ENCODE measurements at regions not wholly inside any gene's neighbourhood (a gene's known extent, or its start where the extent isn't known, plus 50 kb on each side); places are given as distances from the start of the nearest gene placed in this dataset.

- intact Hi-C loops (cut with DNase I): loop anchor here (10.0 kb wide), 1 partner anchor 134 kb away; no protein-coding TSS in a partner anchor
- DNase-seq (ENCODE audit: extremely low spot score): no peak
- no peaks in the 10 kb centered on the region for H3K9me3 ChIP-seq
- no peak overlapping the region for H3K4me3 ChIP-seq
- no peaks in the 10 kb centered on the region for H3K36me3 ChIP-seq
- peaks cover 0 to 3% (median 0%) of the 10 kb centered on the region in 4 donors for H3K4me1 ChIP-seq
- no peak for TF ChIP-seq EP300 (IDR thresholded peaks at IDR 0.05)
- no peaks in the 10 kb centered on the region for H3K27me3 ChIP-seq
- H3K27ac ChIP-seq (replicated peaks in 1 of 4): no peak overlapping the region
These were observed 396.7 kb upstream of the JARID2 start for GRCh38 chr6:14849185-14849584.

- 85% methylated on average over 8 of the region's 8 CpGs for WGBS
- H3K36me3 ChIP-seq: no peaks in the 10 kb centered on the region
- peaks cover 0 to 3% (median 0%) of the 10 kb centered on the region in 4 donors for H3K4me1 ChIP-seq
- H3K27me3 ChIP-seq: no peaks in the 10 kb centered on the region
- DNase-seq (ENCODE audit: extremely low spot score): no peak
- no peak overlapping the region for H3K4me3 ChIP-seq
- TF ChIP-seq, protein P1, sequence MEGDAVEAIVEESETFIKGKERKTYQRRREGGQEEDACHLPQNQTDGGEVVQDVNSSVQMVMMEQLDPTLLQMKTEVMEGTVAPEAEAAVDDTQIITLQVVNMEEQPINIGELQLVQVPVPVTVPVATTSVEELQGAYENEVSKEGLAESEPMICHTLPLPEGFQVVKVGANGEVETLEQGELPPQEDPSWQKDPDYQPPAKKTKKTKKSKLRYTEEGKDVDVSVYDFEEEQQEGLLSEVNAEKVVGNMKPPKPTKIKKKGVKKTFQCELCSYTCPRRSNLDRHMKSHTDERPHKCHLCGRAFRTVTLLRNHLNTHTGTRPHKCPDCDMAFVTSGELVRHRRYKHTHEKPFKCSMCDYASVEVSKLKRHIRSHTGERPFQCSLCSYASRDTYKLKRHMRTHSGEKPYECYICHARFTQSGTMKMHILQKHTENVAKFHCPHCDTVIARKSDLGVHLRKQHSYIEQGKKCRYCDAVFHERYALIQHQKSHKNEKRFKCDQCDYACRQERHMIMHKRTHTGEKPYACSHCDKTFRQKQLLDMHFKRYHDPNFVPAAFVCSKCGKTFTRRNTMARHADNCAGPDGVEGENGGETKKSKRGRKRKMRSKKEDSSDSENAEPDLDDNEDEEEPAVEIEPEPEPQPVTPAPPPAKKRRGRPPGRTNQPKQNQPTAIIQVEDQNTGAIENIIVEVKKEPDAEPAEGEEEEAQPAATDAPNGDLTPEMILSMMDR (IDR thresholded peaks at IDR 0.05): no peak
- TF ChIP-seq POLR2A (IDR thresholded peaks at IDR 0.05; ENCODE audit: low read depth) (no peak), POLR2AphosphoS5 (IDR thresholded peaks at IDR 0.05) (no peak), EP300 (IDR thresholded peaks at IDR 0.05) (no peak)
- intact Hi-C loops (cut with DNase I): no loop called here
- H3K9me3 ChIP-seq: no peaks in the 10 kb centered on the region
- no peak overlapping the region for H3K27ac ChIP-seq (replicated peaks in 1 of 4)
These were observed 394.6 kb upstream of the JARID2 start for GRCh38 chr6:14851281-14851680.

DNA sequence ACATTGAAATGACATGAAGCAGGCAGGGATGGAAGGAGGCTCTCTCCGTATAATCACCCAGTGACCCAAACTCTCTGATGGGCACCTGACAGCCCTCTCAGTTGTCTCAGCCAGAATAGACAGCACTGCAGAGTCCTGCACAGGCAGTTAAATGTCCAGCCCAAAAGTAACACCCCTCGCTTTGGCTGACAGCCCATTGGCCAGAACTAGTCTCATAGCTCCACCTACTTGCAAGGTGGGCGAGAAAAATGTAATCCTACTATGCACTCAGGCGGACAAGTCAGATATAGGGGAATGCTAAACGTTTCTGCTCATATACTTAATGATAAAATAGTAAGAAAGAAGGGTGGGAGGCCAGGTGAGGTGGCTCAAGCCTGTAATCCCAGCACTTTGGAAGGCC is 393.5 kb upstream of the JARID2 start:
- no peak for DNase-seq (ENCODE audit: extremely low spot score)
- TF ChIP-seq, protein P1 (IDR thresholded peaks at IDR 0.05): no peak
- TF ChIP-seq POLR2AphosphoS5 (IDR thresholded peaks at IDR 0.05) (no peak), EP300 (IDR thresholded peaks at IDR 0.05) (no peak), POLR2A (IDR thresholded peaks at IDR 0.05; ENCODE audit: low read depth) (no peak)
- no peaks in the 10 kb centered on the region for H3K27me3 ChIP-seq
- no peaks in the 10 kb centered on the region for H3K9me3 ChIP-seq
- 86% methylated on average over 5 of the region's 5 CpGs for WGBS
- H3K36me3 ChIP-seq: no peaks in the 10 kb centered on the region
- no peak overlapping the region for H3K27ac ChIP-seq (replicated peaks in 1 of 4)
- peaks cover 0 to 3% (median 0%) of the 10 kb centered on the region in 4 donors for H3K4me1 ChIP-seq
- intact Hi-C loops (cut with DNase I): no loop called here
- H3K4me3 ChIP-seq: no peak overlapping the region

DNA sequence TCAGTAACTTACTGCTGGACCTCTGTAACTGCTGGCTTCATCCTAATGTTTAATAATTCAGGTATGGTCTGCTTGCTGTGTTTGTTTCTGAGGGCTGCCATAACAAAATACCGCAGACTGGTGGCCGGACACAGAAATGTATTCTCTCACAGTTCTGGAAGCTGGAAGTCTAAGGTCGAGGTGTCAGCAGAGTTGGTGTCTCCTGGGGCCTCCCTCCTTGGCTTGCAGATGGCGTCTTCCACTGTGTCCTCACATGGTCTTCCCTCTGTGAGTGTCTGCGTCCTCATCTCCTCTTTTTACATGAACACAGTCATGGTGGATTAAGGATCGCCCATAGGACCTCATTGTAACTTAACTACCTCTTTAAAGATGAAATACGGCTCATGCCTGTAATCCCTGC is 389.7 kb upstream of the JARID2 start:
- H3K27ac ChIP-seq (replicated peaks in 1 of 4): no peak overlapping the region
- intact Hi-C loops (cut with DNase I): no loop called here
- H3K36me3 ChIP-seq: no peaks in the 10 kb centered on the region
- H3K4me3 ChIP-seq: no peak overlapping the region
- H3K9me3 ChIP-seq: no peaks in the 10 kb centered on the region
- 83% methylated on average over 7 of the region's 7 CpGs for WGBS
- no peaks in the 10 kb centered on the region for H3K4me1 ChIP-seq
- H3K27me3 ChIP-seq: no peaks in the 10 kb centered on the region
- no peak for DNase-seq (ENCODE audit: extremely low spot score)
- TF ChIP-seq, protein P1 (IDR thresholded peaks at IDR 0.05): no peak
- TF ChIP-seq POLR2A (IDR thresholded peaks at IDR 0.05; ENCODE audit: low read depth): no peak
- no peak for TF ChIP-seq EP300 (IDR thresholded peaks at IDR 0.05)
- no peak for TF ChIP-seq POLR2AphosphoS5 (IDR thresholded peaks at IDR 0.05)

DNA sequence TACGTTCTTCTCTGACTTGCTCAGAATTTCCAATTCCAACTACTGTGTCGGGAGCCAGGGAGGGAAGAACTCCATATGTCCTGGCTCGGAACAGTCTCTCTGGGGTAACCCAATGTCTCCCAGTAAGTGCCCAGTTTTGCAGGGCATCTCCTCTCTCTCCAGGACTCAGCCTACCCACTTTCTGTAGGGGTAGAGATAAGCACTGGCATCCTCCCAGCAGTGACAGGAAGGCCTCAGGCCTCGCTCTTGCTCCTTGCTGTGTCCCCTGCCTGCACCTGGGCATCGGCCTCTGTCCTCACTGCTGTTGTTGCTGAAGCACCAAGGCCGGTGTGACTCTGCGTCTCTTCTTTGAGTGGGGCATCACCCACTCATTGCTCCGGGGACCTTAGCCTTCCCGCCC is 388.9 kb upstream of the JARID2 start:
- H3K27ac ChIP-seq (replicated peaks in 1 of 4): no peak overlapping the region
- H3K36me3 ChIP-seq: no peaks in the 10 kb centered on the region
- intact Hi-C loops (cut with DNase I): no loop called here
- TF ChIP-seq EP300 (IDR thresholded peaks at IDR 0.05) (no peak), POLR2A (IDR thresholded peaks at IDR 0.05; ENCODE audit: low read depth) (no peak), POLR2AphosphoS5 (IDR thresholded peaks at IDR 0.05) (no peak)
- TF ChIP-seq, protein P1 (IDR thresholded peaks at IDR 0.05): no peak
- H3K27me3 ChIP-seq: no peaks in the 10 kb centered on the region
- H3K4me3 ChIP-seq: no peak overlapping the region
- H3K4me1 ChIP-seq: no peaks in the 10 kb centered on the region
- H3K9me3 ChIP-seq: no peaks in the 10 kb centered on the region
- WGBS: 89% methylated on average over 9 of the region's 9 CpGs
- DNase-seq (ENCODE audit: extremely low spot score): no peak
